ENCODE measurements at regions not wholly inside any gene's neighbourhood (a gene's known extent, or its start where the extent isn't known, plus 50 kb on each side); places are given as distances from the start of the nearest gene placed in this dataset.

DNA sequence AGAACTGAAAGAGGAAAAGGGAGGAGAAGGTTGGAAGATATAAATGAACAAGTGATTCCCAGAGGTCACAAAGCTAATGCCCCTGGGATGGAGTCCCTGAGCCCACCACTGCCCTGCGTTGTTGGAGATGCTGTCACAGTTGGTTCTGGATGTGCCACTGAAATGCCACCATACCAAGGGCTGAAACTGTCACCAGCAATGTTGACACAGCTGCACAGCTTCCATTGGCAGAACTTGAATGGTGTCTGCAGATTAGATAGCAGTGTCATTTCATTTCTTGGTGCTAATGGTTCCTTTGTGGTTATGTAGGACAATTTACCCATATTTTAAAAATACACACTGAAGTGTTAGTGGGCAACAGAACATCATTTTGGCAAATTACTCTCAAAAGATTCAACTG lies 120.7 kb downstream of the TBXT start:
- DNase-seq = no peak

DNA sequence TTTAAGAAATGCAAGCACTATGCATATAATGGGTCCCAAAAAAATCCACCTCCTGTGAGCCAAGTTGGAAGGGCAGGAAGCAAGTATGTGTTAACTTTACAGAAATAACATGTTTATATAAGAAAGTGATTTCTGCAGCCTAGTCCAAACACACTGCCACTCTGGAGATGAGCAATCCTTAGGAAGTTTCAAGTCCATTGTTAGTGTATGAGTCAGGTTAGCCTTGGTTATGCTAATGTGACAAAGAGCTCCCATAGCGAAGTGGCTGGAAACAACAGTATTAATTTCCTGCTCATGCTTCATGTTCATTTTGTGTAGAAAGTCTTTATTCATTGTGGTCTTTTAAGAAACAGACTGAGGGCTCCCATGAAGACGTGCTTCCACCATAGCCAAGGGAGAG lies 121.4 kb downstream of the TBXT start:
- no peak for DNase-seq

DNA sequence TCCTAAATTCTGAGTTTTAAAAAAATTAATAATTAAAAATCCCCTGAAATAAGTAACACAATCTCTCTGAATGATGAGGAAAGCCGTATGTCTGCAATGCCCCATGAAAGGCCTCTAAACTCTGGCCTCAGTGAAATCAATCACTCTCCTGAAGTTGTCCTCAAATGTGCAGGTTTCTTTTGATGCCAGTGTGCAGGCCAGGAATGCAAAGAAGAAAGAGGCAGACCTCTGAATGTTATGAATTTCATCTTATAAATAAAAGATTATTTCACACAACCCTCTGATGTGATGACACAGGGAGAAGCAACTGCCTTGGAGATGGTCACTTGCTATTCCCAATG lies 121.8 kb downstream of the TBXT start:
- DNase-seq = no peak

GRCh38 chr6:166045173-166045859 lies 122.3 kb downstream of the TBXT start:
- DNase-seq = no peak

GRCh38 chr6:166041277-166041676 lies 126.4 kb downstream of the TBXT start:
- no peak for DNase-seq

- DNase-seq = no peak
These were observed 127.4 kb downstream of the TBXT start for GRCh38 chr6:166040292-166040691.

DNA sequence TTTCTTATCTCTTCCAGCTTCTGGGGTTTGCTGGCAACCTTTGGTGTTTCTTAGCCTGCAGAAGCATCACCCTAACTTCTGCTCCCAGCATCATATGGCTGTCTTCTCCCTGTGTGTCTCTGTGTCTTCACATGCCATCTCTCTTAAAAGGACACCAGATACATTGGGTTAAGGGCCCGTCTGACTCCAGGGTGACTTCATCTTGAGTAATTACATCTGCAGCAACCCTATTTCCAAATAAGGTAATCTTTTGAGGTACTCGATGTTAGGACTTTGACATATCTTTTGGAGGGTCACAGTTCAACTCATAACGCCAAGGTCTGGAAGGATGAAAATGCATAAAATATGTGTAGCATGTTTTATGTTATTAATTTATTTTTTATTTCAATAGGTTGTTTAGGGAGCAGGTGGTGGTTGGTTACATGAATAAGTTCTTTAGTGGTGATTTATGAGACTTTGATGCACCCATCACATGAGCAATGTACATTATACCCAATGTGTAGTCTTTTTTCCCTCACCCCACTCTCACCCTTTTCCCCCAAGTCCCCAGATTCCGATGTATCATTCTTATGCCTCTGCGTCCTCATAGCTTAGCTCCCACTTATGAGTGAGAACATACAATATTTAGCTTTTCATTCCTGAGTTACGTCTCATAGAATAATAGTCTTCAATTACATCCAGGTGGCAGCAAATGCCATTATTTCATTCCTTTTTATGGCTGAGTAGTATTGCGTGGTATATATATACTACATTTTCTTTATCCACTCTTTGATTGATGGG lies 131.1 kb downstream of the TBXT start:
- no peak for DNase-seq

GRCh38 chr6:166032366-166033200 lies 135.1 kb downstream of the TBXT start:
- no peak for DNase-seq

GRCh38 chr6:166031275-166031674 lies 136.4 kb downstream of the TBXT start:
- no peak for DNase-seq

DNA sequence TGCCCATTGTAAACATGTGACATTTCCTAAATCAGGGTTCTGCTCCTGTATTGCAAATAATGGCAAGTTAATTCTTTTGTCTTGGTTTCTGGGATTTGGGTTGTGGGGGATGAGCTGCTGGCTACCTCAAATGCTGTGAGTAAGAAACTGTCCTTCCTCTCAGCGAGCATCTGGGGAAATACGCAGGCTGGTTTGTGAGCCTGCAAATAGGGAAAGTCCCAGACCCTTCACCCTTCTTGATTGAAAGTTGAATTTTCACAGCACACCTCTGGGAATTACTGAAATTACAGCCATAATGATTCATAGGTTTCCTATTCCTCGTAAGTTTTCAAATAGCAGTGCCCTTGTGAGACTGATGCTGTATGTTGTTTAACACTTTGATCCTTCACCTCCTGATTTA lies 138.1 kb downstream of the TBXT start:
- DNase-seq = no peak

DNA sequence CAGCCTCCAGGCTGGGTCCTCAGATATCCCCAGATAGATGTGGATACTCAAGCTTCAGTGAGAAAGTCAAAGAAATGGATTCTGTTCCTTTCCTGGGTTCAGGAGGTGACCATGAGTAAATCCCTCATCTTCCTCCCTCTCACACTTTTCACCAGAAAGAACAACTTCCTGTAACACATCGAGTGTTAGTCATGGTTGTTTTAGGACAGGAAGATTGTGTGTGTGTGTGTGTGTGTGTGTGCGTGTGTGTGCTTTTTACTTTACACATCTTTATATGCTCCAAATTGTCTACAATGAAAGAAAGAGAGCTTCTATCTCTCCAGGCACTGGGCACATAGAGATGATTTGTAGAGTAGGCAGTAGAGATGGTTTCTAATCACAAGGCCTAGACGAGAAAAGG lies 139.9 kb downstream of the TBXT start:
- DNase-seq = no peak

DNA sequence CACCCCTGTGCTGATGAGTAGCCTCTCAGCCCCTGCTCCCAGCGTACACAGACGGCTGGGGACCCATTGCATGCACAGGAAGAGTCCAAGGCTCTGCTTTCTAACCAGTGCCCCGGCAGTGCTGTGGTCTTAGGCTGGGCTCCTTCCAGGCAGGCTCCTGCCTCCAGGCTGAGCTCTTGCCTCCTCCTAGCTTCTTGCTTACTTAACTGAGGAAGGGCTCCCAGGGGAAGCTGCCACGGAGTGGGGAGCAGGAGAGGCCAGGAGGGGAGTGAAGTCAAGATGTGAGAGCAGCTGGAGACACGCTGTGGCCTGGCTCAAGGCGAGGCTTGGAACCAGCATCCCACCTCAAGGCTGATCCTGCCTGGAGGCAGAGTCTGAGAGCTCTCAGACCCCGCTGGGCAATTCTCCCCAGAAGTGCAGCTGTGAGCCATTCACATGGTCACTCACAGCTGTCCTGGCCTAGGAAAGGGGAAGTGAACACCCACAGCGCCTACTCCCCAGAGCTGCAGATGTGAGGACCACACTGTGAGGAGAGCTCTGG lies 141.0 kb downstream of the TBXT start:
- no peak for DNase-seq

- DNase-seq = no peak
These were observed 142.3 kb downstream of the TBXT start for GRCh38 chr6:166025149-166025898.

DNA sequence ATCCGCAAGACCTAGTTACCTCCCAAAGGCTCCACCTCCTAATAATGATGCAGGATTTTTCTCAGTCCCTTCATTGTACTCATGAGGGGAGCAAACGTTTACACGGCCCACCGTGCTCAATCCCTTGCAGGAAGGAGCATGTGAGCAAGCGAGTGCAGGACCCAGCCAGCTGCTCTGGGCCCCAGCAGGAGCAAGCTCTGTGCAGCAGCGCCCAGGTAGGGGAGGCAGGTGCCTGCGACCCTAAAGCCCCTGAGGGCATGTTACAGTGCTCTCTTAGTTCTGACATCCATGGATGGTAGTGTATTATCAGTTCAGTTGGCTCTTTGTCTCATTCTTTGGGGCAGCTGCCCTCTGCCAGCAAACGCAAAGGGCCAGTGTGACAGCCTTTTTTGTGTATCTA lies 143.4 kb downstream of the TBXT start:
- no peak for DNase-seq

GRCh38 chr6:166023273-166023989 lies 144.2 kb downstream of the TBXT start:
- no peak for DNase-seq

- no peak for DNase-seq
These were observed 146.2 kb downstream of the TBXT start for GRCh38 chr6:166021429-166021828.

DNA sequence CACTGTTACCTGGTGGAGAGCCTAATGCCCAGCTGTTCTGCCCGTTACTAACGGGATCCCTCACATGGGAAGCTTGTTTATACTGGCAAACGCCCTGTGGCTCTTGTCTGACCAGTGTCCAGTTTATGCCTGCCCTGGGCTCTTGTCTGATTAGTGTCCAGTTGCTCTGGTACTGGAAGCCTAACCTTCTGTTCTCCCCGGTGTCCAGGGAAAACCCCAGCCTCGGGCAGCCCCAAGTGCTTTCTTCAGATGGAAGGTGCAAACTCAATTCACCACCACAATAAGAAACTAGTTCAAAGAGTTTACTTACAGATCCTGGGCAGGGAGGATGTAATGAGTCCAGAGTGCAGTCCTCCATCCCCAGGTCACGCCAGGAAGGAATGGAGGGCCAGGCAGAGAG lies 148.4 kb downstream of the TBXT start:
- DNase-seq = no peak

GRCh38 chr6:166017032-166017635 lies 150.5 kb downstream of the TBXT start:
- no peak for DNase-seq

GRCh38 chr6:166014966-166015365 lies 152.7 kb downstream of the TBXT start:
- no peak for DNase-seq

DNA sequence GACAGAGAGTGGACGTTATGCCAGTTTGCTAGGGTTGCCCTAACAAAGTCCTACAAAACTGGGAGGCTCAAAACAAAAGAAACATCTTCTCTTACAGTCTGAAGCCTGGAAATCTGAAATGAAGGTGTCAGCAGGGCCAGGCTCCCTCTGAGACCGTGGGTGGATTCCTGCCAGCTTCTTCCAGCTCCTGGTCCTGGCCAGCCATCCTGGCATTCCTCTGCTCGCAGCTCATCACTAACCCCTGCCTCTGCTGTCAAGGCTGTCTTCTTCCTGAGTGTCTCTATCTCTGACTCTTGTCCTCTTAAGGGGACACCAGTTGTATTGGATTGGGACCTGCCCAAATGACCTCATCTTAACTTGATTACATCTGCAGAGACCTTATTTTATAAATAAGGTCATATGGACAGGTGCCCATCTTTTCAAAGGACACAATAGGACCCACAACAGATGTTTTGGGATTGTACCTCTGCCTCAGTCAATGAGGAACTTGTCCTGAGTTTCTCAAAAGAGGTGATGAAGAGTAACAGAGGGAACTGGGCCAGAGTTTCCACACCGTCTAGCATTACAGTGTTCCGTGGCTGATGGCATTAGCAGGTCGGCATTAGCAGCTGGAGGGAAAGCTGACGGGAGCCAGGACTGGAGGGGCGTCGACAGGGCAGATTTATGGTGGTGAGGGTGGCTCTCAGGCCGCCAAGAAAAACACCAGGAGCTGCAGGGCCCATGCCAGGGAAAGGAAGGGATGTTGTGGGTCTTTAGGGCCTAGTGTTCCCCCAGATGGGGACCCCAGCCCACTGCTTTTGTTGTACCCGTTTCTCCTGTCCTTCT lies 157.3 kb downstream of the TBXT start:
- no peak for DNase-seq

Measured in occipital lobe (tissue), 1 donor.